ENCODE measurements at regions not wholly inside any gene's neighbourhood (a gene's known extent, or its start where the extent isn't known, plus 50 kb on each side); places are given as distances from the start of the nearest gene placed in this dataset.

- TF ChIP-seq REST (IDR thresholded peaks at IDR 0.05; ENCODE audit: borderline replicate concordance) (no peak), REST (CRISPR knock-in tag; IDR thresholded peaks at IDR 0.05; ENCODE audit: low read depth) (no peak), LCOR (CRISPR knock-in tag; IDR thresholded peaks at IDR 0.05) (no peak), RAD21 (CRISPR knock-in tag; conservative IDR thresholded peaks at IDR 0.05 in 1 of 2, IDR thresholded peaks at IDR 0.05 in 1 of 2) (no peak), CBFA2T2 (conservative IDR thresholded peaks at IDR 0.05) (no peak)
Measured at GRCh38 chr3:40920041-40920440, 279.3 kb upstream of the CTNNB1 start (continued).
